Vagina (tissue), 2 donors: ENCODE measurements at regions not wholly inside any gene's neighbourhood (a gene's known extent, or its start where the extent isn't known, plus 50 kb on each side); places are given as distances from the start of the nearest gene placed in this dataset.

Experiments
- DNase-seq, 2 donors: peaks; one replicate each; pipeline ENCODE4 v3.0.0-alpha.2; 2017; ENCODE audit errors: extremely low spot score in 2 of 2
- H3K27ac ChIP-seq: fragments of 200-600 bp; sonication (generic); one replicate; pipeline ENCODE4 v1.5.1; 2019
- H3K27me3 ChIP-seq: fragments of 200-600 bp; sonication (generic); one replicate; pipeline ENCODE4 v1.5.1; 2019
- H3K36me3 ChIP-seq, 2 donors: fragments of 200-600 bp; sonication (generic); one replicate each; pipeline ENCODE4 v1.5.1; 2017 to 2019
- H3K4me1 ChIP-seq: fragments of 200-600 bp; sonication (generic); one replicate; pipeline ENCODE4 v1.5.1; 2019
- H3K4me3 ChIP-seq, 2 donors: fragments of 200-600 bp; sonication (generic); 1 replicate in 1 of 2; 2 replicates in 1 of 2; pipeline ENCODE4 v1.5.1; 2016 to 2019
- H3K9me3 ChIP-seq: fragments of 200-600 bp; sonication (generic); one replicate; pipeline ENCODE4 v1.5.1; 2019
- POLR2A ChIP-seq, 2 donors: fragments of 450-650 bp; IDR thresholded peaks; one replicate each; pipeline ENCODE4 v1.6.1; 2017; ENCODE audit warnings: antibody characterized with exemption in 2 of 2, mild to moderate bottlenecking in 2 of 2, moderate library complexity in 2 of 2
- POLR2AphosphoS5 ChIP-seq, 2 donors: sonication (generic); formaldehyde crosslinking; IDR thresholded peaks; one replicate each; pipeline ENCODE4 v1.9.0; 2017; ENCODE audit warnings: antibody characterized with exemption in 2 of 2, mild to moderate bottlenecking in 2 of 2, low read depth in 1 of 2; ENCODE audit not compliant: insufficient read depth in 1 of 2
- intact Hi-C: fragments of 100-400 bp; cut with DNase I; formaldehyde crosslinking; loops from one replicate; pipeline ENCODE4 v1.15.1; 2023
- TF ChIP-seq, protein P1 (sequence below), 3 experiments: fragments of 450-650 bp in 2 of 3; fragments of 200-600 bp in 1 of 3; sonication (generic) in 1 of 3; IDR thresholded peaks; one replicate each; pipeline ENCODE4 v1.5.1; 2017 to 2019; ENCODE audit warnings: antibody characterized with exemption in 3 of 3, mild to moderate bottlenecking in 2 of 3, moderate library complexity in 2 of 3

DNA sequence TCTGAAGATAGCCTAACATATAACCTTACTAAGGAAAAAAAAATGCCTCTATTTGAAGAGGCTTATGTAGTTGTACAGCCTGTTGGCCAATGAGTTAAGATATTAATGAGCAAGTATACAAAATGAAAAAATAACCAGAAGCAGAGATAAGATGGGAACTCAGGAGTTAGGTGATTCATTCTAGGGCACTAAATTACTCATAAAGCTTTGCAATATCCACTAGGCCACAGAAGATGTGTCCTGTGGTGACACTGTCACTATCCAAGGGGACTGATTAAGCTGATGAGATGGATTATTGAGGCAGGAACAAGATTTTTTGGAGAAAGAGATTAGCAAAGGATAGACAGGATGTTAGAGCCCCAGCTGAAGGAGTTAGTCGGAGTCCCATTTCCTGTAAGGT is 99.6 kb downstream of the LIG4 start:
- H3K27me3 ChIP-seq, result no peaks in the 10 kb centered on the region
- no peaks in the 10 kb centered on the region for H3K4me1 ChIP-seq
- H3K36me3 ChIP-seq, result no peaks in the 10 kb centered on the region
- H3K27ac ChIP-seq, result no peak overlapping the region
- intact Hi-C loops, result no loop called here
- H3K4me3 ChIP-seq, result no peak overlapping the region
- no peak for TF ChIP-seq POLR2AphosphoS5 (IDR thresholded peaks at IDR 0.05; ENCODE audit: insufficient read depth in 1 of 2, low read depth in 1 of 2)
- TF ChIP-seq POLR2A (IDR thresholded peaks at IDR 0.05), result no peak
- TF ChIP-seq, protein P1, sequence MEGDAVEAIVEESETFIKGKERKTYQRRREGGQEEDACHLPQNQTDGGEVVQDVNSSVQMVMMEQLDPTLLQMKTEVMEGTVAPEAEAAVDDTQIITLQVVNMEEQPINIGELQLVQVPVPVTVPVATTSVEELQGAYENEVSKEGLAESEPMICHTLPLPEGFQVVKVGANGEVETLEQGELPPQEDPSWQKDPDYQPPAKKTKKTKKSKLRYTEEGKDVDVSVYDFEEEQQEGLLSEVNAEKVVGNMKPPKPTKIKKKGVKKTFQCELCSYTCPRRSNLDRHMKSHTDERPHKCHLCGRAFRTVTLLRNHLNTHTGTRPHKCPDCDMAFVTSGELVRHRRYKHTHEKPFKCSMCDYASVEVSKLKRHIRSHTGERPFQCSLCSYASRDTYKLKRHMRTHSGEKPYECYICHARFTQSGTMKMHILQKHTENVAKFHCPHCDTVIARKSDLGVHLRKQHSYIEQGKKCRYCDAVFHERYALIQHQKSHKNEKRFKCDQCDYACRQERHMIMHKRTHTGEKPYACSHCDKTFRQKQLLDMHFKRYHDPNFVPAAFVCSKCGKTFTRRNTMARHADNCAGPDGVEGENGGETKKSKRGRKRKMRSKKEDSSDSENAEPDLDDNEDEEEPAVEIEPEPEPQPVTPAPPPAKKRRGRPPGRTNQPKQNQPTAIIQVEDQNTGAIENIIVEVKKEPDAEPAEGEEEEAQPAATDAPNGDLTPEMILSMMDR (IDR thresholded peaks at IDR 0.05), result no peak
- H3K9me3 ChIP-seq, result no peaks in the 10 kb centered on the region
- DNase-seq, result no peak

DNA sequence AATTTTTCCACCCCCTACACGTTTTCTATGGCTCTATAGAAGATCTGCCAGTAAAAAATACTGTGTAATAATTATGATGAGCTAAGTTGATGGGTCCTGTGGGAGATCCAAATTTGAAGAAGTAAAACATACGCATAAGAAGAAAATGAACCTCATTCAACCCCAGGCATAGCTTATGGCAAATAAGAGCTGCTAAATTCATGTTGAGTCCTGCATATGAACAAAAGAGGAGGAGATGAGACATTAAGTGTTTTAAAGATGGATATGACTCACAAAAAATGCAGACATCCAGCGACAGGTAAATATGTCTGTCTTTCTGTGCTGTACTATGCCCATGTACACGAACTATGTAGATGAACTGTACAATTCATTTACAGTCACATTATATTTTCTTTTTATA is 101.9 kb downstream of the LIG4 start:
- Histone ChIP-seq H3K4me3 (no peak overlapping the region), H3K4me1 (no peaks in the 10 kb centered on the region), H3K9me3 (no peaks in the 10 kb centered on the region), H3K27ac (no peak overlapping the region), H3K36me3 (no peaks in the 10 kb centered on the region), H3K27me3 (no peaks in the 10 kb centered on the region)
- TF ChIP-seq POLR2A (IDR thresholded peaks at IDR 0.05), result no peak
- no peak for TF ChIP-seq POLR2AphosphoS5 (IDR thresholded peaks at IDR 0.05; ENCODE audit: insufficient read depth in 1 of 2, low read depth in 1 of 2)
- TF ChIP-seq, protein P1 (IDR thresholded peaks at IDR 0.05), result no peak
- no peak for DNase-seq
- intact Hi-C loops, result no loop called here

DNA sequence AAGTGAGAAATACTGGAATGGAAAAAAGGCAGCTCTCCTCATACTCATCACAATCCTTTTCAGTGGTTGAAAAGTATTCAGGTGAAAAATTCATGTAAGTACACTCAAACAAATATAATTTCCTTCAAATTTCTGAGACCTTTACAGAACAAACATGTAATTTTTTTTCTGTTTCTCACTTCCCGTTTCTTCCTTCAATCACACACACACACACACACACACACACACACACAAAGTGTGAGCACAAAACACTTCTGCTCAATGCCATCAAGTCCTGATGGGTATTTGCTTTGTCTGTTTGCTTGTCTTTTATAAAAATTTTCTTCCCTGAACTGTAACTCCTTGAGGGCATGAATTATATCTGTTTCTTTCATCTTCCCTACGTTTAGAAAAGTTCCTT is 110.6 kb downstream of the LIG4 start:
- no peaks in the 10 kb centered on the region for H3K36me3 ChIP-seq
- intact Hi-C loops, result no loop called here
- DNase-seq, result no peak
- no peaks in the 10 kb centered on the region for H3K9me3 ChIP-seq
- H3K27me3 ChIP-seq, result no peaks in the 10 kb centered on the region
- no peak overlapping the region for H3K4me3 ChIP-seq
- no peaks in the 10 kb centered on the region for H3K4me1 ChIP-seq
- H3K27ac ChIP-seq, result no peak overlapping the region
- TF ChIP-seq, protein P1 (IDR thresholded peaks at IDR 0.05), result no peak
- no peak for TF ChIP-seq POLR2A (IDR thresholded peaks at IDR 0.05)
- TF ChIP-seq POLR2AphosphoS5 (IDR thresholded peaks at IDR 0.05; ENCODE audit: insufficient read depth in 1 of 2, low read depth in 1 of 2), result no peak

DNA sequence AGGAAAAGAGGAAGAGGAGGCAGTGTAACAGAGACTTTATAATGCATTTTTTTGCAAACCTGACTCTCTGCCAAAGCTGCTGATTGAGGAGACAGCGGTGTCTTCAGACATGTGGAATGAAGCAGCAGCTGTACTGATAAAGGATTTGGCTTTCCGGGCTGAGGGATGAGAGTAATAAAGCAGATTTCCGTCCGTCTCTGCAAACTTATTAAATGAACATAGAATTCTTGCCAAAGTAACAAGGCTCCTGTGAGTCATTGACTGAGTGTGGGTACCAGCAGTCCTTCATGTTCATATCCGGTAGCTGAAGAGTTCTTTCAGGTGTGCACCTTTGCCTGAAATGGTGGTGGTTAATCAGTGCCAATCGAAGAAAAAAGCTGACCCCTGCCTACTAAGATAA is 112.6 kb downstream of the LIG4 start:
- Histone ChIP-seq H3K4me3 (no peak overlapping the region), H3K36me3 (no peaks in the 10 kb centered on the region), H3K4me1 (no peaks in the 10 kb centered on the region), H3K9me3 (no peaks in the 10 kb centered on the region), H3K27me3 (no peaks in the 10 kb centered on the region), H3K27ac (no peak overlapping the region)
- TF ChIP-seq POLR2AphosphoS5 (IDR thresholded peaks at IDR 0.05; ENCODE audit: insufficient read depth in 1 of 2, low read depth in 1 of 2) (no peak), POLR2A (IDR thresholded peaks at IDR 0.05) (no peak)
- TF ChIP-seq, protein P1 (IDR thresholded peaks at IDR 0.05), result no peak
- no peak for DNase-seq
- intact Hi-C loops, result no loop called here

DNA sequence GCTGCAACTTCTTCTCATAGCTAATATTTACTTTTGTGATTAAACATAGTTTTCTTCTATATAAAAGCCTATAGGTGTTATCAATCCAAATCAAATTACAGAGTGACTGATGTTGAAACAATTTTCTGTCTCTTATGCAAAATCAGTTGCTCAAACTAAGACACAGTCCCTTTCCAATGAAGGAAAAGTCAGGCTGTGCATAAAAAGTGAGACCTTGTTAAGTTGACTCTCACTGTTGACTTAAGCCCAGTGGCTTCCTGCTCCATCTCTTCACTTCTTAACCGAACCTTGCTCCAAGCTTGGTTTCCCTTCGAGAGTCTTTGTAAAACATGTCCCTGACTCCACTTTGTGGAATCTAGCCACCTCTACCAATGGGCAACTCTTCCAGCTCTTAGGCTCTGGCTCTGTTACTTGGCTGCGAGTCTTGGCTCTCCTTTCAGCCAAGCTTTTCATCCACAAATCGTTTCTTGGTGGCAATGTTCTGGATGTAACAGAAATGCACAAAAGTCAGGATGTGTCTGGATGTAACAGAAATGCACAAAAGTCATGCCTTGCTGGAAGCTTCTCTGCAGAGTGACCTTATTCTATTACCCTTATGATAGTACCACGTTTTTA is 118.9 kb downstream of the LIG4 start:
- TF ChIP-seq, protein P1 (IDR thresholded peaks at IDR 0.05), result no peak
- TF ChIP-seq POLR2AphosphoS5 (IDR thresholded peaks at IDR 0.05; ENCODE audit: insufficient read depth in 1 of 2, low read depth in 1 of 2) (no peak), POLR2A (IDR thresholded peaks at IDR 0.05) (no peak)
- Histone ChIP-seq H3K4me3 (no peak overlapping the region), H3K27ac (no peak overlapping the region), H3K36me3 (no peaks in the 10 kb centered on the region), H3K4me1 (no peaks in the 10 kb centered on the region), H3K27me3 (no peaks in the 10 kb centered on the region), H3K9me3 (no peaks in the 10 kb centered on the region)
- intact Hi-C loops, result no loop called here
- no peak for DNase-seq
